CD14-positive monocyte (primary cell): ENCODE measurements at regions not wholly inside any gene's neighbourhood (a gene's known extent, or its start where the extent isn't known, plus 50 kb on each side); places are given as distances from the start of the nearest gene placed in this dataset.

Source experiments
- DNase-seq, 3 donors: peaks; one replicate each; pipeline ENCODE4 v3.0.0-alpha.2; 2011 to 2022
- H2AFZ ChIP-seq: 2 replicates; pipeline ENCODE4 v1.6.0; 2012; ENCODE audit warnings: mild to moderate bottlenecking, low read depth, low read length, inconsistent platforms; ENCODE audit not compliant: insufficient read depth, poor library complexity, severe bottlenecking
- H3K27ac ChIP-seq, 2 donors: 1 replicate in 1 of 2; 2 replicates in 1 of 2; pipeline ENCODE4 v1.5.1; 2012 to 2013; ENCODE audit warnings: low read length in 2 of 2, control low read depth in 1 of 2, inconsistent platforms in 1 of 2, low read depth in 1 of 2, mild to moderate bottlenecking in 1 of 2
- H3K27me3 ChIP-seq, 2 donors: one replicate each; pipeline versions ENCODE4 v1.6.0 to v1.6.1; 2011 to 2013; ENCODE audit warnings: low read length in 2 of 2; ENCODE audit not compliant: control insufficient read depth in 2 of 2, insufficient read depth in 2 of 2
- H3K36me3 ChIP-seq, 2 donors: replicated peaks in 1 of 2; 1 replicate in 1 of 2; 2 replicates in 1 of 2; pipeline versions ENCODE4 v1.5.1 to v1.6.1; 2012 to 2013; ENCODE audit warnings: low read length in 2 of 2, control low read depth in 1 of 2, inconsistent platforms in 1 of 2, mild to moderate bottlenecking in 1 of 2; ENCODE audit not compliant: insufficient read depth in 2 of 2, control insufficient read depth in 1 of 2
- H3K4me1 ChIP-seq, 2 donors: 1 replicate in 1 of 2; 2 replicates in 1 of 2; pipeline versions ENCODE4 v1.5.1 to v1.6.1; 2012 to 2013; ENCODE audit warnings: low read length in 2 of 2, control low read depth in 1 of 2, inconsistent platforms in 1 of 2, mild to moderate bottlenecking in 1 of 2, moderate library complexity in 1 of 2; ENCODE audit not compliant: insufficient read depth in 2 of 2, control insufficient read depth in 1 of 2
- H3K4me2 ChIP-seq: replicated peaks from 2 replicates; pipeline ENCODE3; 2012; ENCODE audit warnings: low read length, moderate library complexity, mild to moderate bottlenecking; ENCODE audit not compliant: poor library complexity, severe bottlenecking; ENCODE audit errors: extremely low read depth
- H3K4me3 ChIP-seq, 3 experiments: fragments of 200-600 bp in 1 of 3; sonication (generic) in 1 of 3; replicated peaks in 1 of 3; 1 replicate in 2 of 3; 2 replicates in 1 of 3; pipeline ENCODE4 v1.5.1; 2011 to 2013; ENCODE audit warnings: low read length in 3 of 3, mild to moderate bottlenecking in 3 of 3, control low read depth in 2 of 3, low read depth in 2 of 3, inconsistent platforms in 1 of 3, moderate library complexity in 1 of 3
- H3K79me2 ChIP-seq: 2 replicates; pipeline ENCODE4 v1.6.0; 2012; ENCODE audit warnings: mild to moderate bottlenecking, control low read depth, inconsistent platforms, low read length, moderate library complexity; ENCODE audit not compliant: insufficient read depth
- H3K9ac ChIP-seq: 2 replicates; pipeline ENCODE4 v1.6.0; 2017; ENCODE audit warnings: low read length, mild to moderate bottlenecking; ENCODE audit not compliant: insufficient read depth, poor library complexity, severe bottlenecking
- H3K9me3 ChIP-seq, 2 donors: replicated peaks in 1 of 2; 1 replicate in 1 of 2; 2 replicates in 1 of 2; pipeline versions ENCODE4 v1.5.1 to v1.6.1; 2012 to 2013; ENCODE audit warnings: low read length in 2 of 2, control low read depth in 1 of 2; ENCODE audit not compliant: control insufficient read depth in 1 of 2, insufficient read depth in 1 of 2
- H4K20me1 ChIP-seq: 2 replicates; pipeline ENCODE4 v1.6.0; 2012; ENCODE audit warnings: mild to moderate bottlenecking, low read length, control low read depth, moderate library complexity; ENCODE audit not compliant: insufficient read depth
- H3K27ac Mint-ChIP-seq, 7 donors: one replicate each; pipeline ENCODE4 v1.8.0; 2020; ENCODE audit warnings: mild to moderate bottlenecking in 7 of 7, mixed read lengths in 7 of 7, moderate library complexity in 6 of 7, inconsistent platforms in 2 of 7
- H3K27me3 Mint-ChIP-seq, 3 donors: one replicate each; pipeline ENCODE4 v1.8.0; 2021 to 2022; ENCODE audit warnings: low read depth in 3 of 3, mild to moderate bottlenecking in 3 of 3, mixed read lengths in 3 of 3, moderate library complexity in 3 of 3, inconsistent platforms in 1 of 3
- H3K36me3 Mint-ChIP-seq, 2 donors: one replicate each; pipeline ENCODE4 v1.8.0; 2020; ENCODE audit warnings: mixed read lengths in 2 of 2, inconsistent platforms in 1 of 2, mild to moderate bottlenecking in 1 of 2
- H3K4me1 Mint-ChIP-seq: one replicate; pipeline ENCODE4 v1.8.0; 2020; ENCODE audit warnings: mild to moderate bottlenecking, mixed read lengths
- H3K4me3 Mint-ChIP-seq, 2 donors: one replicate each; pipeline ENCODE4 v1.8.0; 2020; ENCODE audit warnings: mild to moderate bottlenecking in 2 of 2, mixed read lengths in 2 of 2, moderate library complexity in 1 of 2
- H3K9me3 Mint-ChIP-seq, 7 donors: one replicate each; pipeline ENCODE4 v1.8.0; 2020 to 2022; ENCODE audit warnings: mixed read lengths in 7 of 7, mild to moderate bottlenecking in 6 of 7, moderate library complexity in 6 of 7, inconsistent platforms in 2 of 7
- WGBS: methylation state at CpG from one replicate; pipeline ENCODE4 v1.1.5; 2013; ENCODE audit warnings: missing lambda C conversion rate; ENCODE audit not compliant: insufficient coverage; 5-methylcytosine and 5-hydroxymethylcytosine counted together
- intact Hi-C, 2 donors: fragments of 100-400 bp; cut with micrococcal nuclease; formaldehyde crosslinking; loops; one replicate each; pipeline versions ENCODE4 v1.15.0 to v1.15.1; 2023
- TF ChIP-seq, protein P1 (sequence below): fragments of 200-600 bp; IDR thresholded peaks from one replicate; pipeline ENCODE4 v1.8.0; 2022; ENCODE audit warnings: antibody characterized with exemption, mild to moderate bottlenecking

DNA sequence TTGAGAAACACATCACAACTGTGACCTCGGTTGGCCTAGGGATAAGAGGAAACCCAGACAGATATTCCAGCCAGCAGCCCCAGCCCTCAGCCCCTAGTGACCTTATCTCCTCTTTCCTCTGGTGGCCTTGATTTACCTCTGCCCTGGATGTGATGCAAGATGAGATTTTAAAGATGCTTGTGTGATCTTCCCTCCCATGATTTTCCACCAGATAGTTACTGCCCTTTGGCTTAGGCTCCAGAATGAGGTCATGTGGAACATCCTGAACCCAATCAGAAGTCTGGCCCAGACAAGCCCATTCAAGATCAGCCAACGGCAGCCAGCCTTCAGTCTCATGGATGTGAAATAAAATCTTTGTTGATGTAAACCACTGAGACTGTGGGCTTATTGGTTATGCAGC lies 104.0 kb downstream of the BANF2 start:
- H3K36me3 Mint-ChIP-seq, result no peaks in the 10 kb centered on the region
- H3K27me3 ChIP-seq, result no peaks in the 10 kb centered on the region
- H3K9me3 ChIP-seq, result peaks cover 0 to 4% of the 10 kb centered on the region in 2 donors
- no peak overlapping the region for H3K9ac ChIP-seq
- H3K4me3 Mint-ChIP-seq, result no peak overlapping the region
- H2AFZ ChIP-seq, result no peak overlapping the region
- DNase-seq, result no peak
- no peak overlapping the region for H3K27ac ChIP-seq
- no peaks in the 10 kb centered on the region for H4K20me1 ChIP-seq
- H3K4me3 ChIP-seq, result no peak overlapping the region
- peaks cover 0 to 2% (median 0%) of the 10 kb centered on the region in 3 donors for H3K27me3 Mint-ChIP-seq
- H3K79me2 ChIP-seq, result no peaks in the 10 kb centered on the region
- H3K36me3 ChIP-seq, result no peaks in the 10 kb centered on the region
- intact Hi-C loops, result no loop called here
- 77% methylated on average over 2 of the region's 2 CpGs for WGBS
- H3K4me1 ChIP-seq, result no peaks in the 10 kb centered on the region
- H3K9me3 Mint-ChIP-seq, result peaks cover 2 to 14% (median 4%) of the 10 kb centered on the region in 7 donors
- peak overlapping the region in 1 of 7 donors; percentile 1 for H3K27ac Mint-ChIP-seq
- H3K4me2 ChIP-seq, result no peak overlapping the region
- no peaks in the 10 kb centered on the region for H3K4me1 Mint-ChIP-seq
- TF ChIP-seq, protein P1, sequence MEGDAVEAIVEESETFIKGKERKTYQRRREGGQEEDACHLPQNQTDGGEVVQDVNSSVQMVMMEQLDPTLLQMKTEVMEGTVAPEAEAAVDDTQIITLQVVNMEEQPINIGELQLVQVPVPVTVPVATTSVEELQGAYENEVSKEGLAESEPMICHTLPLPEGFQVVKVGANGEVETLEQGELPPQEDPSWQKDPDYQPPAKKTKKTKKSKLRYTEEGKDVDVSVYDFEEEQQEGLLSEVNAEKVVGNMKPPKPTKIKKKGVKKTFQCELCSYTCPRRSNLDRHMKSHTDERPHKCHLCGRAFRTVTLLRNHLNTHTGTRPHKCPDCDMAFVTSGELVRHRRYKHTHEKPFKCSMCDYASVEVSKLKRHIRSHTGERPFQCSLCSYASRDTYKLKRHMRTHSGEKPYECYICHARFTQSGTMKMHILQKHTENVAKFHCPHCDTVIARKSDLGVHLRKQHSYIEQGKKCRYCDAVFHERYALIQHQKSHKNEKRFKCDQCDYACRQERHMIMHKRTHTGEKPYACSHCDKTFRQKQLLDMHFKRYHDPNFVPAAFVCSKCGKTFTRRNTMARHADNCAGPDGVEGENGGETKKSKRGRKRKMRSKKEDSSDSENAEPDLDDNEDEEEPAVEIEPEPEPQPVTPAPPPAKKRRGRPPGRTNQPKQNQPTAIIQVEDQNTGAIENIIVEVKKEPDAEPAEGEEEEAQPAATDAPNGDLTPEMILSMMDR, result no peak

GRCh38 chr20:17799575-17800227 lies 99.9 kb downstream of the BANF2 start:
- Histone ChIP-seq H3K4me3 (no peak overlapping the region), H3K36me3 (no peaks in the 10 kb centered on the region), H3K9me3 (peaks cover 0 to 4% of the 10 kb centered on the region in 2 donors), H3K4me2 (no peak overlapping the region), H3K4me1 (no peaks in the 10 kb centered on the region), H4K20me1 (no peaks in the 10 kb centered on the region), H2AFZ (no peak overlapping the region), H3K9ac (no peak overlapping the region), H3K27ac (no peak overlapping the region), H3K79me2 (no peaks in the 10 kb centered on the region), H3K27me3 (no peaks in the 10 kb centered on the region)
- DNase-seq, result no peak
- H3K27ac Mint-ChIP-seq, result peak overlapping the region in 1 of 7 donors; percentile 67
- intact Hi-C loops, result no loop called here
- WGBS, result no CpG with 5 or more reads among the region's 1 CpG
- H3K4me3 Mint-ChIP-seq, result no peak overlapping the region
- H3K9me3 Mint-ChIP-seq, result peaks cover 3 to 16% (median 7%) of the 10 kb centered on the region in 7 donors
- H3K27me3 Mint-ChIP-seq, result no peaks in the 10 kb centered on the region
- peaks cover 12% of the 10 kb centered on the region for H3K4me1 Mint-ChIP-seq
- H3K36me3 Mint-ChIP-seq, result no peaks in the 10 kb centered on the region
- TF ChIP-seq, protein P1, result no peak
